ENCODE measurements at regions not wholly inside any gene's neighbourhood (a gene's known extent, or its start where the extent isn't known, plus 50 kb on each side); places are given as distances from the start of the nearest gene placed in this dataset.

DNA sequence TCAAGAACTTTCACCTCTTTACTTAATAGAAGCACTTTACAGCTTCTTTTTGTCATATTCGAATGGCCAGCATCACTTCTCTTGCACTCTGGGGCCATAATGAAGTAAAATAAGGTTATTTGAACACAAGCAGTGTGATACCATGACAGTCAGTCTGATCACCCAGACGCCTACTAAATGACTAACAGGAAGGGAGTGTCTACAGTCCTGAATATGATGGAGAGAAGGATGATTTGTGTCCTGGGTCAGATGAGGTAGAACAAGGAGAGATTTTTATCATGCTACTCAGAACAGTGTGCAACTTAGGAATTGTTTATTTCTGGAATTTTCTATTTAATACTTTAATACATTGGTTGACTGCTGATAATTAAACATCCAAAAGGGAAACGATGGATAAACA lies 284.2 kb upstream of the F9 start:
- TF ChIP-seq, protein P1, sequence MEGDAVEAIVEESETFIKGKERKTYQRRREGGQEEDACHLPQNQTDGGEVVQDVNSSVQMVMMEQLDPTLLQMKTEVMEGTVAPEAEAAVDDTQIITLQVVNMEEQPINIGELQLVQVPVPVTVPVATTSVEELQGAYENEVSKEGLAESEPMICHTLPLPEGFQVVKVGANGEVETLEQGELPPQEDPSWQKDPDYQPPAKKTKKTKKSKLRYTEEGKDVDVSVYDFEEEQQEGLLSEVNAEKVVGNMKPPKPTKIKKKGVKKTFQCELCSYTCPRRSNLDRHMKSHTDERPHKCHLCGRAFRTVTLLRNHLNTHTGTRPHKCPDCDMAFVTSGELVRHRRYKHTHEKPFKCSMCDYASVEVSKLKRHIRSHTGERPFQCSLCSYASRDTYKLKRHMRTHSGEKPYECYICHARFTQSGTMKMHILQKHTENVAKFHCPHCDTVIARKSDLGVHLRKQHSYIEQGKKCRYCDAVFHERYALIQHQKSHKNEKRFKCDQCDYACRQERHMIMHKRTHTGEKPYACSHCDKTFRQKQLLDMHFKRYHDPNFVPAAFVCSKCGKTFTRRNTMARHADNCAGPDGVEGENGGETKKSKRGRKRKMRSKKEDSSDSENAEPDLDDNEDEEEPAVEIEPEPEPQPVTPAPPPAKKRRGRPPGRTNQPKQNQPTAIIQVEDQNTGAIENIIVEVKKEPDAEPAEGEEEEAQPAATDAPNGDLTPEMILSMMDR (IDR thresholded peaks at IDR 0.05), result no peak
- TF ChIP-seq EZH2 (IDR thresholded peaks at IDR 0.05; ENCODE audit: borderline replicate concordance, insufficient read depth, low read depth, low read length, poor library complexity, severe bottlenecking), result no peak
